ENCODE measurements at regions not wholly inside any gene's neighbourhood (a gene's known extent, or its start where the extent isn't known, plus 50 kb on each side); places are given as distances from the start of the nearest gene placed in this dataset.
"Not testable (repeated sequence)": the region's sequence is repeated elsewhere in the genome, so short reads cannot be mapped to it uniquely, and the experiment has no call there.

DNA sequence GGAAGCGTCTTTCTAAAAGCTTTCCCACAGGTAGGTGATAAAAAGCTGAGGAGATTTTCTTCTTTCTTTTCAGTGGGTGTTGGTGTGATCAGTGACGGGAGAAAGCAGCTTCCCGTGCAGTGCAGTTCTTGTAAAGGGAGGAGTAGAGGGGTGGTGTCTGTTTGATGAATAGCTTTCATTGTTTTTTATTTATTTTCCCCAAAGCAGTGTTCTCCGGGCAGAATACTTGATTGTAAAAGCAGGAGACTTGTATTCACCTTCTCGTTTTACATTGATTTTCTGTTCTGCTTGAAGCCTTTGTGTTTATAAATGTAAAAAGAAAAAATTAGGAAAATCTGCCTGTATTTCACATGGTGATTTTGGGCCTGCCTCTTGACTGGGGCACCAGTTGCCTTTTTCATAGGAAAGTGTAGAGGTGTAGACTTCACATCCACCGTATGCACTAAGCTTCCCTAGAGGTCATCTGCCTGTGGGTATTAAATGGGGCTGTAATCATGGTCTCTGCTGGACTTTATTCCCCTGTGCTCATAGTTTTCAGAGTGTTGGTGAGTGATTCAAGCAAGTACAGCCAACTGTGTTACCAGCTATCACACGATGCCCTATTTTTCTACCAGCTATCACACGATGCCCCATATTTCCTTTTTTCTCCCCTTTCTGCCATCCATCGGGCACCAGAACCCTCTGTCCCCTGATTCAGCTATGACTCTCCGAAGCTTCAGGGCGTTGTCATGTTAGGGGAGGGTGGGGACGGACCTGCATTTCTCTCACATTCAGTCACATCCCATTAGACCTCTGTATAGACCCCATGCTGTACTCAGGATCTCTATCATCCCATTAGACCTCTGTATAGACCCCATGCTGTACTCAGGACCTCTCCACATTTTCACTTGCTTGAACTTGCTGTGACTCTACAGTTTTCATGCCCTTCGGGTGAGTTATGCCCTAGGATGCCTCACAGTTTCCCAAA is 526.5 kb downstream of the TRIML1 start:
- DNase-seq: no peak

DNA sequence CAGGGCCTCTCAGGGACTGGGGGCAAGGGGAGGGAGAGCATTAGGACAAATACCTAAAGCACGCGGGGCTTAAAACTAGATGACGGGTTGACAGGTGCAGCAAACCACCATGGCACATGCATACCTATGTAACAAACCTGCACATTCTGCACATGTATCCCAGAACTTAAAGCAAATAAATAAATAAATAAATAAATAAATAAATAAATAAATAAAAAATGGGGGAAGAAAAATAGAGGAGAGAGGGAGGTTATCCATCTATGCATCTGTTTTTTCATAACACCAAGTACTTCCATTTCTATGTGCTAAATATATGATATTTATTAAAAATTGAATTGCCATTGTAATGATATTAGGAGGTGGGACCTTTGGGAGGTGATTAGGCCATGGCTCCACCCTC is 539.5 kb downstream of the TRIML1 start:
- not testable (repeated sequence) for DNase-seq

DNA sequence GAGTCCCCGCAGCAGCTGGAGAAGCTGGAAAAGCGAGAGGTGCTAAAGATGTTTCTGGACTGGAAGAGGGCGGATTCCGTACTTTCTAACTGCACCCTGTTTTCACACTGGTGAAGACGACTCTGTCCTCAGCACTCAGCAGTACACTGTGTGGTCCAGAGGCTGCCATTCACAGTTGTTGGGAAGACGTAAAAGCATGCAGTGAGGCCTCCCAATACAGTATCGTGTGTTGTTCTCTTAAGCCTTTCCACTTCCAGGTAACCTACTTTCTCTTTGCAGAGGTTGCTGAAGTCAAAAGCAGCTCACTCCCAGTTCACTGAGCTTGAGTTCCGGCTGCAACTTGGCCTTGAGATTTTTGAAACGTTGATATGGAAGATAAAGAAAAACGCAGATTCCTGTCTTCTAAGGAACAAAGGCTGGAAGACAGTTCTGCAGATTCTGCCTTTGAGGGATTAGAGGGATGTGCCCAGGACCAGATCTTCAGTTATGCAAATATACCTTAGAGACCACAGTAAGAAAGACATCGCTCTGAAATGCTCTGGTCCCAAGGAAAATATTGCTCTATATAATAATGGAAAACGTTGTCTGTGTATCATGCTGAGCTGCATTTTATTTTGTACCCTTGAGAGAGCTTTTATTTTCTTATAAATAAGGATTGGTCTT is 540.9 kb downstream of the TRIML1 start:
- DNase-seq: no peak

DNA sequence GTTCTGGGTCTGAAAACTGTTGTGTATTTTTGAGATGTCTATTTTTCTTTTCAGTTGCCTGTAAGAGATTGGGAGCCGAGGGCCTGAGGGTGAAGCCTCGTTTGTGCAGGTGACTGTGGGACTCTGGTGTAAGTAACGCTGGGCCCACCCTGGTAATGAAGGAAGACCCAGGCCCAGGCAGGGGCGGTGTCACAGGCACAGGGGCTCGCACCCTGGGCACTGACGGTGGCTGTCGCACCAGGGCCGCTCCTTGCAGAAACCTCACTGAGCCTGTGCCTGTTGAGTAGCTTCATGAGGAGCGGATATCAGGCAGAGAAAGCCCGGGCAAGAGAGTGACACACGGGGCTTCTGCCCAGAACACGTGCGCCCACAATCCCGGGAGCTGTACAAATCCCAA is 541.4 kb downstream of the TRIML1 start:
- no peak for DNase-seq

DNA sequence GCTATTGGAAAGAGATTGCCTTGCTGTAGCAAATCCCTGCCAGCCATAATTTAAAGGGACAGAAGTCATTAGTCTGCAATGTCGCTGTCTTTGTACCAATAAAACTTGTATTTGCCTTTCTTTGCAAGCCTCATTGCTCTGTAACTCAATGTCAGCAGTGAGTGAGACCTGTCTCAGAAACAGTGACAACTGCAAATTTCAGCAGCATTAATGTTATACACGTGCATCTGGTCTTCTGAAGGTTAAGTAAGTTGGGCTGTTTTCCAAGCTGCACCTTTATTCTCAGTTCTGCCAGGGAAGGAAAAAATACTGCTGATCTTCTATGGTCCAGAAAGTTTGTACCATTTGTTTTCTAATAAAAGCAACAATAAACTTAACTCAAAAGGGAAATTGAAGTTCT is 543.1 kb downstream of the TRIML1 start:
- no peak for DNase-seq

DNA sequence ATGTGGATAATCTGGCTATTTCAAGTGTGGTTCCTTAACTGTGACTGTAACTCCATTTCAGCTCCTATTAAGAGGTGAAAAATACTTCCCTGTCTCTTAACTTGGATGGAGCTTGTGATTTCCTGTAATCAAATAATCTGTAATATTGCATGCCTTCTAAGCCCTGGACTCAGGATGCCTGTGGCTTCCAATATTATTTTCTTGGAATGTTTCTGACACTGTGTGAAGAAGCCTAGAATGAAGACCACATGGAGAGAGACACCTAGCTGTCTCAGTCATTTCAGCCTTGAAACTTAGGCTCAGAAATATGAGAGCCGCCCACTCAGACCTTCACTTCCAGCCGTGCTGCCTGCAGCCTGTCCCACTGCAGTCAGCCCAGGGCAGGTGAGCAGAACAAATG is 544.3 kb downstream of the TRIML1 start:
- no peak for DNase-seq

DNA sequence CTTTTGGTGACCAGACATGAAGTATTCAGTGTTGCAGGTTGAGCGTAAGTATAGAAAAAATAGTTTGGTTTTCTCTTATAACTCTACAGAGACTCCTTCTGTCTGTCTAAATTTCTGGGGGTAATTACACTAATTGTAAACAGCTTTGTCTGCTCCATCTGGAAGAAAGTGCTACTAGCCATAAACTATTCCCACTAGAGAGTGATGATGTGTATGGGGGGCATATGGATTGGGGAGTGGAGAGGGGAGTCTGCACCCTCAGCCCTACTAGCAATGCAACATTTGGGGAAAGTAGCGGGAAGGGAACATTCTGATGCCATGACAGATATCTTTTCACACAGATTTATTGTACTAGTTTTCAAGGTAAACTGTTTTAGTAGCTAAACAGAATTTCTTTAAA is 549.7 kb downstream of the TRIML1 start:
- no peak for DNase-seq

DNA sequence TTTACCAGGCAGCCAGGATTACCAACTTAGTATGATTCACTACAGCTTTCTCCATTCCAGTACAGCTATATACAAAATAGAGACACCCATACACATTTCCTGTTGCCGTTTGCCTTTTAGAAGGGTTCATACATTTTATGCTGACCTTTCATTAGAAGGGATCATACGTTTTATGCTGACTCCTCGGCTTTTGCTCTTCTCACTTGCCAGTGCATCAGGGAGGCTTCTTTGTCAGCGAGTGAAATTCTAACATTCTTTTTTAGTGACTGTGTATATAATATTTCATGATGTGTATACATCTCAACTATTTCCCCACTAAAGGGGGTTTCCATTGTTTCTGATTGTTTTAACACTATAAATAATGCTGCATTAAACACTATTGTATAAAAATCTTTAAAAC is 552.6 kb downstream of the TRIML1 start:
- DNase-seq: no peak

DNA sequence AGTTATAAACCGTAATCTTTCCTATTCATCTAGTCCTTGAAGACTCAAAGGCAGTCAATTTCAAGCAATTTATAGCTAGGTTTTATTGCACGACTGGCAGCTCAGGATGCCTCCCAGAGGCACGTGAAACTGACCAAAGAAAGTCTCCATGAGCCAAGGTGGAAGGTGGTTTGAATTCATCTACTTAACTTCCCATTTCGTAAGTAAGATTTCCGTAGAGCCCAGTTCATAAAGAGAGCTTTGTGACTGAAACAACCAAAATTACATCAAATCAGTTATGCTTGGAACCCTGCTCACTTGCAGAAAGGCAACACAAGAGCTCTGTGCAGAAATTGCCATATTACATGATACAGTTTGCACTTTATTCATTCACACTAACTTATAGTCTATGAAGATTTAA is 556.0 kb downstream of the TRIML1 start:
- no peak for DNase-seq

DNA sequence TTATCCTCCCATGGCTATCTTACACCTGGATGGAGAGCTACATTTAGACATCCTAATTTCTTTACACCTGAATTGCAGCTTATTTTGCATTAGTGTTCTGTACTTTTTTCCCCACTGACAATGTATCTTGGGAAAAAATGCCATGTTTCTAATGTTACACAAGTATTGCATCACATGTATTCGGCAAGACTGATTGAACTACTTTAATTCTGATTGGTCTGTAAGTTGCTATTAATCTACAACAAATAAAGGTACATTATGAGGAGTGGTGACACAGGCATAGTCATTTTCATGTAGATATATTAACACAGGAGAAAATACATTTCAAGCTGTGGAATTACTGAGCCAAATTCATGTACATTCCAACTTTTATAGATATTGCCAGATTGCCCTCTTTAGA is 558.0 kb downstream of the TRIML1 start:
- DNase-seq: no peak

DNA sequence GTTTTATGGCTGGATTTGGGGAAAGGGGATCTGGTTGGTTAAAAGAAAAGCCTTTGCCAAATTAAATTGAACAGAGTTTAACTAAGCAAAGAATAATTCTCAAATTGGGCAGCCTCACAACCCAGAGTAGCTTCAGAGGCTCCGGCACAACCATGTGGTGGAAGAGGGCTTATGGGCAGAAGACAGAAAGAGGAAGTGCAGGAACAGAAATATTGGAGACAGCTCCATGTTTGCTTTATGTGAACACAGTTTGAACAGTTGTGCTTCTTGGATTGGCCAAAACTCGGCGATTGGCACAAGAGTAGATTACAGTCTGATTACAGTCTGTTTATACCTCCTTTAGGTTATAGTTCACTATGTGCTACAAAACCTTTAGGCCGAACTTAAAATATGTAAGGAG is 562.7 kb downstream of the TRIML1 start:
- no peak for DNase-seq

DNA sequence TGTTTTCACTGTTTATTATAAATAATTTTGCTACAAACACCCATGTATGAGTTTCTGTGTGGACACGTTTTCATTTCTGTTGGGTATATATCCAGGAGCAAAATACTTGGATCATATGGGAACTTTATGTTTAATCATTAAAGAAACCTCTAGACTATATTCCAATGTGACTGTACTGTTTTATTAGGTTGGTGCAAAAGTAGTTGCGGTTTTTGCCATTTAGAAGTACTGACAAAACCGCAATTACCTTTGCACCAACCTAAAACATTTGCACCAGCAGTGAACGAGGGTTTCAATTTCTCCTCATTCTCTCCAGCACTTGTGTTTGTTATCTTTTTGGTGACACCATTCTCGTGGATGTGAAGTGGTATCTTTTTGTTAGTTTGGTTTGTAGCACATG is 565.0 kb downstream of the TRIML1 start:
- DNase-seq: no peak

DNA sequence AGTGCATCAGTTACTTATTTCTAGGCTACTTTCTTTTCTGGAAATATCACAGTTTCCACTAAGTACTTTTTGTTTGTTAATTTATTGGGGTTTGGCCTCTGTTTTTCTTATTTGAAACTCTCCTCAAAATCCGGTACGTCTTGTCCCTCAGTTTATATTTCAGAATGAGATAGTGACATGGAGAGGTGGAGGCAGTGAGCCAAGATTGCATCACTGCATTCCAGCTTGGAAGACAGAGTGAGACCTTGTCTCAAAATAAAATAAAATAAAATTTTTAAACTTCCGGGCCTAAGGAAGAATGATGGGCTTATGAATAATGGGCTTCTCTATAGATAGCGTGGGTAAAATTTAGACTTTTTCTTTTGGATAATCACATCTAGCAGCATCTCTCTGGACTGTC is 567.8 kb downstream of the TRIML1 start:
- no peak for DNase-seq

DNA sequence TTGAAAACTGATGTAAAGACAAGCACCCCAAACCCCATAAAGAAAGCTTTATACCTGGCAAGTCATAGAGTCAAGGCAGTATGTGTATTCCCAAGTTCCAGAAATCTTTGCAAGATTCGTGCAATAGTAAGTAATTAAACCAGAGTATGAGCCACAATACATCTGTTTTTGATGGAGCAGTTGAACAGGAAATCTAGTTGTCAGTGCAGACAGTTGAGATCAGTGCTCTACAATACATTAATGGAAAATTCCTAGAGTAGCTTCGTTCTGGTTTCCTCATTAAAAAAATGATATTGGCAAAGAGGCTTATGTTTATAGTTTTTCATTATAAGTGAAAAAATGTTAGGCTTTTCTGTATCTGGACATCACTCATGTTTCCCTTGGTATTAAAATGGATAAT is 575.3 kb downstream of the TRIML1 start:
- DNase-seq: no peak

DNA sequence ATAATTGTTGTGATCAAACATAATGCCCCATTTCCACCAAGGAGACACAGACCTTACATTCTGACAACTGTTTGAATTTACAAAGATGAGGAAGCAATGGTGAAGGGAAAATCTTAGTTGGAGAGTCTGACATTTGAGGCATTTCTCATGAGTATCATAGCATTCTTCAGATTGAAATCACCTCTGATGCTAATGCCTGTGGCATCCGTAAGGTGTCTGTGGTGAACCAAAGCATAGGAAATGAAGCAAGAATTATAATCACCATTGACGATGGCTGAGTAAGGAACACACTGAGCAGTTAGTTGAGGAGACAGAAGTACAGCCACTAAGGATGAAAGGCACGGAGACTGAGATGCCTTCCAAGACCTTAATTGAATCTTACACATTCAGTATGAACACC is 575.7 kb downstream of the TRIML1 start:
- no peak for DNase-seq

DNA sequence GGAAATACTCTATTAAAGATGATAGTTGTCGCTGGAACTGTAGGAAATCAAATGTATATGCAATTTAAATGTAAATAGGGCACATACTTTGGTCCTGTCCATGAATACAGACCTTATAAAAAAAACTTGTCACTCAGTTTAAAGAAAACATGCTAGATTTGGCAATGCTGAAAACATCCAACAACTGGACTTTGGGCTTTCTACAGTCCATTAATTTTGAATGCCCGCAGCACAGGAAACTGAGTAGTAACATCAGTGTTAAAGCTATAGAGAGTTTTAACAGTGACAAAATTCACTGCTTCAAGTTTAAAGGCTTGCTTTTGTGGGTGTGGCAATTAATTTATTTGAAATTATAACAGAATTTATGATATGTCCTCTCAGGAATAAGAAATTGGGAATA is 578.4 kb downstream of the TRIML1 start:
- no peak for DNase-seq

DNA sequence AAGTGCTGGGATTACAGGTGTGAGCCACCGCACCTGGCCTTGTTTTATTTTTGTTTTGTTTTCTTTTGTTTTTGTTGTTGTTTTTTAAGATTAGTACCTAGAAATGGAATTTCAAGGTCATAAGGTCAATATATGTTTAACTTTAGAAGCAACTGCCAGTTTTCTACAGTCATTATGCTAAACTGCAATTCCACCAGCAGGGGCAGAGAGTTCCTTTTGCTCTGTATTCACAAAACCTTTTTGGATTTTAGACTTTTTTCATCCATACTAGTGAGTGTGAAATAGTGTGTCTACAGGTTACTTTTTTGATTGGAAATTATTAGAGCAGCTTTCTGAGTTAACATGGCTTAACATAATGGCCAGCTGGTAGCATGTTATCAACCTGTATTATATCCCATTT is 580.6 kb downstream of the TRIML1 start:
- no peak for DNase-seq

DNA sequence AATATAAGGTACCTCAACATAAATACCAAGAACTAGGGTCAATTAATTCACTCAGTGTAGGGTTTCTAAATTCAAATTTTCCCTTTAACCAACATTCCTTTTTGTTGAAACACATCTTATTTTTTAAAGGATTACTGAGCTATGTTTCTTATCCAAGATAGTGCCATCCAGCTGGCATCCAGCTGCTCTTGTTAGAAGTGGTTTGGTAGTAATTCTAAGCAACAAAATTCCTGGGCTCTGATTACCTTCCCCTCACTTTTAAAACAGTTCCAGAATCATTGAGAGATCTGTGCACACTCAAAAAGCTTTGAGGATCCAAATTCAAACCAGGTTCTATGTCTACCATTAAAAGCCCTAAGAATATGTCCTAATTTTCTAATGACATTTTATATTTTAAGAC is 583.7 kb downstream of the TRIML1 start:
- no peak for DNase-seq

DNA sequence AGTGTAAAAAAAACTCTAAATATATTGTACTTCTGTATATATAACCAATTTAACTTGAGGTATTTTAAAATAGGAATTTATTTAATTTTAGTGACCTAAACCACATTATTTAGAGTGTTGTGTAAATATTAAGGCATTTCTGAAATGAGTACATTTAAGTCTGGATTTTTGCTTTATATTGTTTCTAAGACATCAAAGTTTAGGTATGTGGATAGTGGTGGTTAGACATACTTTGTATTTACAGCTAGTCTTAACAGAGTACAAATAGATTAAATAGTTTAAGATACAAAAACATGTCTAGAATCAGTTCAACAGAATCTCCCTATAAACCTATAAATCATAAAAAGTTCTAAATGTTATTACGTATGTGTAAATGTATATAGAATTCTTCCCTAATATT is 588.5 kb downstream of the TRIML1 start:
- no peak for DNase-seq

DNA sequence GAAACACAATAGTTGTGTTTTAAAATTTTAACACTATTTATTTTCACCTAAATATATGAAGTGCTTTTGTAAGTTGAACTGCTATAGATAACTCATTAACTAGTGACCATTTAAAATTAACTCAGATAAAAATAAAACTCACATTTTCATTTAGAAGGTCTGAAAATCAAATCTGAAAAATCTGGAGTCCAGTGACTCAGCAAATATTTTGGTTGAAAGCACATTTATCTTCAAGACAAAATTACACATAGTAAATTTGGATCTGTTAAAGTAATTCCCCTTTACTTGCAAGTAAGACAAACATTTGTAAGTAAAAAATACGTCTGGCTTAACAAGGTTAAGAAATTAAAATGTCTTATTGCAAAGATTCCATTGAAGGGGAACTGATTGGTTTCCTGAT is 589.1 kb downstream of the TRIML1 start:
- DNase-seq: no peak

DNA sequence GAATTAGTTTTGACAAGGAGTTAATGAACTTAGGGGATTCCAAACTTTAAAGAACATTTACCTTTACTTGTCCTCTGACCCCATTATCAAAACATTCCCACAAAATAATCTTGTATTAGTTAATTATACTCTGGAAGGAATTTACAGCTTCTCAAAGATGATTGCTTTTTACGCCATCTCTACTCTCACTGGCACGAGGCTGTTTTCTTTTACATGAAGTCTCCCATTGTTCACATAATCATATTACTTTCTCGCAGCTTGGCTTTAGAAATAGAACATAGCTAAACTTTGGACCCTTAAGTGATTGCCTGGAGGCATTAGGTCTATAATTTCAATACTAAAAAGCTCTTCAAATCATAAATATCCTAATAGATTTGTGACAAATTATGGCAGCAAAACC is 592.9 kb downstream of the TRIML1 start:
- DNase-seq: no peak

DNA sequence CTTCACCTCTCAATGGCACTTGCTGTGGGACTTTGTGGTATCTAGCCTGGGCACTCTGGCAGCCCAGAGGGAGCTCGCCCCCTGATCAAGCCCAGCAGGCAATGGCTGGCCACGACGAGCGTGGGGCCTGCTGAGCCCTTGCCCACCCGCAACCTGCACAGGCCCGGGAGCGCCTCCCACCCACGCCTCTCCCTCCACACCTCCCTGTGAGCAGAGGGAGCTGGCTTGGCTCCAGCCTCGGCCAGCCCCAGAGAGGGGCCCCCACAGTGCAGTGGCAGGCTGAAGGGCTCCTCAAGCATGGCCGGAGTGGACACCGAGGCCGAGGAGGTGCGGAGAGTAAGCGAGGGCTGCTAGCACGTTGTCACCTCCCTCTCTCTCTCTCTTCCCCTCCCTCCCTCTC is 595.8 kb downstream of the TRIML1 start:
- DNase-seq: no peak

DNA sequence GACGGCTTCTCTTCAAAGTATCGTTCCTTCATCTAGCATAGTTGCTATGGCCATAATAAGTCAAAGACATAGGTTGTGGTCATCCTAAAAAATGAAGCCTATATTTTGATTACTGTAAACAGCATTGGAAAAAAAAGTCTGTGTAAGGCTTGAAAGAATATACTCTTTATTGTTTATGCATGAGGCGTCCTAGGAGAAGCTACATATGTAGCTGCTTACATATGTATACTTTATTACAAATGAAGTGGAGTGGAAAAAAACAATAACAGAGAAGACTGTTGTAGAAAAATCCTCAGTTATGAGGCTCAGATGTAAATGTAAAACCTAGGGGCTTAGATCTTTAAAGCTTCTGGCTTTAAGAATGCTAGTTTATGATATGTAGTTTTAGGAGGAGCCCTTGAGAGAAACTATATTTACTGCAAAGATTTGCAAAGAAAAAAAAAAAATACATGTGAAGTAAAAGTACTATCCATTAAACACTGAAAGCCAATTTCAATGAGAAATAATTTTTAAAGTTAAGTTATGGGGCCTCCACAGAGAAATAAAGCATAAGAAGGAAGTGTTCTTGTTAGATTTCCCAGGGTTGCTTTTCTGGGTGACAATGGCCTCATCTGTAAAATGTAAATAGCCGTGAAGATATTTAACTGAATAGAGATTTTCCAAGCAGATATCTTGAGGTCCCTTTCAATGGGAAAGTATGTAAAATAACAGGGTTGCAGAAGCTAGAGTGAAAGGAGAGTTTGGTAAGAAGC is 598.2 kb downstream of the TRIML1 start:
- no peak for DNase-seq

Data from right kidney (tissue), 1 donor.